Kidney (tissue), 13 donors: ENCODE measurements at regions not wholly inside any gene's neighbourhood (a gene's known extent, or its start where the extent isn't known, plus 50 kb on each side); places are given as distances from the start of the nearest gene placed in this dataset.

Experiments used
- DNase-seq, 5 donors: peaks; one replicate each; pipeline ENCODE4 v3.0.0-alpha.2; 2013 to 2020
- FAIRE-seq: peaks from 2 replicates; lab custom pipeline; 2012; peaks lifted over from hg19 to GRCh38; lab: Jason Lieb, UNC
- H3K27ac ChIP-seq, 2 donors: one replicate each; pipeline ENCODE4 v1.7.0; 2013; ENCODE audit warnings: low read depth in 2 of 2, low read length in 2 of 2, inconsistent platforms in 1 of 2
- H3K27me3 ChIP-seq: one replicate; pipeline ENCODE4 v1.7.1; 2013; ENCODE audit warnings: low read length, inconsistent platforms; ENCODE audit not compliant: control insufficient read depth, insufficient read depth
- H3K36me3 ChIP-seq, 3 donors: one replicate each; pipeline versions ENCODE4 v1.7.0 to v1.7.1; 2013; ENCODE audit warnings: low read length in 3 of 3, control low read depth in 1 of 3, inconsistent platforms in 1 of 3; ENCODE audit not compliant: insufficient read depth in 3 of 3, control insufficient read depth in 2 of 3
- H3K4me1 ChIP-seq, 3 donors: one replicate each; pipeline versions ENCODE4 v1.7.0 to v1.7.1; 2013; ENCODE audit warnings: low read length in 3 of 3, inconsistent platforms in 1 of 3, low read depth in 1 of 3; ENCODE audit not compliant: control insufficient read depth in 2 of 3, insufficient read depth in 2 of 3
- H3K4me3 ChIP-seq, 3 donors: one replicate each; pipeline versions ENCODE4 v1.7.0 to v1.8.1; 2013; ENCODE audit warnings: low read length in 3 of 3, control low read depth in 1 of 3, inconsistent platforms in 1 of 3
- H3K9ac ChIP-seq, 3 donors: one replicate each; pipeline versions ENCODE4 v1.7.0 to v1.7.1; 2013; ENCODE audit warnings: low read length in 3 of 3, control low read depth in 1 of 3, inconsistent platforms in 1 of 3
- H3K9me3 ChIP-seq, 3 donors: one replicate each; pipeline versions ENCODE4 v1.7.0 to v1.7.1; 2013; ENCODE audit warnings: low read length in 3 of 3, control low read depth in 1 of 3, inconsistent platforms in 1 of 3; ENCODE audit not compliant: control insufficient read depth in 2 of 3, insufficient read depth in 1 of 3
- CTCF ChIP-seq: IDR thresholded peaks from 3 replicates; pipeline ENCODE4 v1.5.1; 2012; ENCODE audit warnings: mild to moderate bottlenecking, moderate library complexity, borderline replicate concordance; ENCODE audit not compliant: insufficient read depth; ENCODE audit errors: extremely low read depth
- intact Hi-C: fragments of 100-400 bp; cut with DNase I; formaldehyde crosslinking; loops from one replicate; pipeline ENCODE4 v1.11.1; 2022
- donor health status: control.
- donor health status: control.
- donor health status: control.
- donor health status: control.
- donor health status: control.
- donor health status: DM: yes; HTN: yes; CAD: no.
- donor health status: Normal renal cell carcinoma (clear cell type).

DNA sequence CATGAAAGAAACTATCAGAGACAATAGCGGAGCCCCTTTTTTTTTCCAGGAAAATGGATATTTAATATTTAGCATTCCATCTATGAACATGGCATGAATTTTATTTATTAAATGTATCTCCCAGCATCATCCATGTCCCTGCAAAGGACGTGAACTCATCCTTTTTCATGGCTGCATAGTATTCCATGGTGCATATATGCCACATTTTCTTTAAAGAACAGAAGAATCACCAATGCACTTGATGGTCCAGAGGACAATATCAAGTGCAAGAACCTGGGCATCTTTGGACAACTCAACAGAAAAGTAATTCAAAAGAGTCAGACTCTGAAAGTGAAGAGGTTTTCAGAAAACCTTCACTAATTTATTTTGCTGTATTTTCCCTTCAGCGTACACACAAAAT is 133.0 kb upstream of the SLC7A14 start:
- no peak for FAIRE-seq
- intact Hi-C loops = no loop called here

GRCh38 chr3:170717410-170718402 is 131.8 kb upstream of the SLC7A14 start:
- DNase-seq (peak in 1 of 5 donors; percentile 60), FAIRE-seq (no peak)
- no peaks in the 10 kb centered on the region for H3K36me3 ChIP-seq
- H3K9ac ChIP-seq = no peak overlapping the region
- no peak overlapping the region for H3K4me3 ChIP-seq
- no peaks in the 10 kb centered on the region for H3K4me1 ChIP-seq
- no peak for TF ChIP-seq CTCF
- H3K27ac ChIP-seq = no peak overlapping the region
- no peaks in the 10 kb centered on the region for H3K27me3 ChIP-seq
- intact Hi-C loops = no loop called here
- no peaks in the 10 kb centered on the region for H3K9me3 ChIP-seq

More for the DNA sequence above, 133.0 kb upstream of the SLC7A14 start:
- Histone ChIP-seq H3K4me3 (no peak overlapping the region), H3K4me1 (no peaks in the 10 kb centered on the region), H3K27me3 (no peaks in the 10 kb centered on the region), H3K36me3 (no peaks in the 10 kb centered on the region), H3K27ac (no peak overlapping the region), H3K9ac (no peak overlapping the region), H3K9me3 (no peaks in the 10 kb centered on the region)
- TF ChIP-seq CTCF = no peak
- no peak for DNase-seq

DNA sequence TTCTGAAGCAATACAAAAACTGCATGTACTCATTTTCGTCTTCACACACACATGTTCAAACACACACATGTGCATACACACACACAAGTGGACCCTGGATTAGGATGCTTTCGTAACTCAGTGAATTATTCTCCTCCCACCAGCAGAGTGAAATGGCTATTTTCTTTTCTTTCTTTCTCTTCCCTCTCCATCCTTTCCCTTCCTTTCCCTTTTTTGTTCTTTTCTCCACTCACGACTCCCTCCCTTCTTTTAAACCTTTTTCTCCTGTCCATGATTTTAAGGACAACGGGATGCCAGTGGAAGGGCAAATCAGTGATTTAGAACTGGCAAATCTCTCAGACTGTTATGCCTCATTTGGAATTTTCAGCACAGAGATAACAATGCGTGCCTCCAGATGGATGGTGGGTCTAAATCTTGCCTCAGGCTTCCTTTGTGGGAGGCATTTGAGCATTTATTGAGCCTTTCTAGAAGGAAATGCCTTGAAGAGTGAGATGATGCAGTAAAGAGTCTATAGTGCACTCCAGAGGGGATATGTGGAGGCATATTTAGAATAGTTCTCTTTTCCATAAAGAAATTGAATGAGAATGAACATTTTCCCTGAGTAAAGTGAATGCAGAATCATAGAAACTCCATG is 130.4 kb upstream of the SLC7A14 start:
- TF ChIP-seq CTCF = no peak
- Histone ChIP-seq H3K4me1 (no peaks in the 10 kb centered on the region), H3K4me3 (no peak overlapping the region), H3K27me3 (no peaks in the 10 kb centered on the region), H3K9me3 (no peaks in the 10 kb centered on the region), H3K9ac (no peak overlapping the region), H3K27ac (no peak overlapping the region), H3K36me3 (no peaks in the 10 kb centered on the region)
- no peak for DNase-seq
- FAIRE-seq = no peak
- intact Hi-C loops = no loop called here
